GM19463 (cell line): ENCODE measurements at regions not wholly inside any gene's neighbourhood (a gene's known extent, or its start where the extent isn't known, plus 50 kb on each side); places are given as distances from the start of the nearest gene placed in this dataset.
A peak's percentile ranks its signal among the peaks of the same experiment; 100 is the strongest.

Experiments used
- ATAC-seq: cut with Tn5 transposase; IDR thresholded peaks from one replicate; pipeline ENCODE4 v1.9.1; 2021; ENCODE audit warnings: mild to moderate bottlenecking, moderate library complexity; ENCODE audit not compliant: unreplicated experiment

GRCh38 chr4:89556601-89557305 lies 249.2 kb upstream of the GPRIN3 start:
- ATAC-seq, result no peak

- ATAC-seq, result no peak
Measured at GRCh38 chr4:89551191-89551590, 243.6 kb upstream of the GPRIN3 start.

GRCh38 chr4:89549907-89550306 lies 242.3 kb upstream of the GPRIN3 start:
- no peak for ATAC-seq

GRCh38 chr4:89545315-89545714 lies 237.7 kb upstream of the GPRIN3 start:
- ATAC-seq, result no peak

- ATAC-seq, result no peak
Measured at GRCh38 chr4:89541998-89542397, 234.4 kb upstream of the GPRIN3 start.

GRCh38 chr4:89539797-89540711 lies 232.5 kb upstream of the GPRIN3 start:
- ATAC-seq, result no peak

GRCh38 chr4:89539374-89539773 lies 231.8 kb upstream of the GPRIN3 start:
- no peak for ATAC-seq

GRCh38 chr4:89538886-89539285 lies 231.3 kb upstream of the GPRIN3 start:
- ATAC-seq, result no peak

GRCh38 chr4:89538171-89538570 lies 230.6 kb upstream of the GPRIN3 start:
- ATAC-seq, result no peak

GRCh38 chr4:89537281-89537680 lies 229.7 kb upstream of the GPRIN3 start:
- ATAC-seq, result no peak

GRCh38 chr4:89535251-89535650 lies 227.7 kb upstream of the GPRIN3 start:
- no peak for ATAC-seq

- no peak for ATAC-seq
Measured at GRCh38 chr4:89534356-89534755, 226.8 kb upstream of the GPRIN3 start.

- no peak for ATAC-seq
Measured at GRCh38 chr4:89531932-89532640, 224.5 kb upstream of the GPRIN3 start.

GRCh38 chr4:89528526-89529133 lies 221.0 kb upstream of the GPRIN3 start:
- no peak for ATAC-seq

- ATAC-seq, result no peak
Measured at GRCh38 chr4:89521826-89522225, 214.2 kb upstream of the GPRIN3 start.

- no peak for ATAC-seq
Measured at GRCh38 chr4:89519771-89520320, 212.2 kb upstream of the GPRIN3 start.

GRCh38 chr4:89518259-89518658 lies 210.7 kb upstream of the GPRIN3 start:
- no peak for ATAC-seq

GRCh38 chr4:89514811-89515210 lies 207.2 kb upstream of the GPRIN3 start:
- no peak for ATAC-seq

- ATAC-seq, result no peak
Measured at GRCh38 chr4:89511776-89512175, 204.2 kb upstream of the GPRIN3 start.

- peak; percentile 97 for ATAC-seq
Measured at GRCh38 chr4:89509708-89510281, 202.2 kb upstream of the GPRIN3 start.
